ENCODE measurements at regions not wholly inside any gene's neighbourhood (a gene's known extent, or its start where the extent isn't known, plus 50 kb on each side); places are given as distances from the start of the nearest gene placed in this dataset.

GRCh38 chr12:66803930-66804329 lies 125.1 kb upstream of the GRIP1 start:
- CTCF ChIA-PET (ENCODE audit: partially characterized antibody), result no interaction called here

GRCh38 chr12:66804563-66804974 lies 125.7 kb upstream of the GRIP1 start:
- intact Hi-C loops (cut with micrococcal nuclease), result no loop called here
- Mint-ChIP-seq H3K27ac (no peak overlapping the region), H3K9me3 (peaks cover 0 to 4% (median 0%) of the 10 kb centered on the region in 8 donors), H3K27me3 (peaks cover 3 to 4% of the 10 kb centered on the region in 2 donors), H3K4me1 (peaks cover 0 to 1% (median under 1%) of the 10 kb centered on the region in 4 donors), H3K36me3 (no peaks in the 10 kb centered on the region), H3K4me3 (no peak overlapping the region)
- no peak for DNase-seq
- Histone ChIP-seq H3K4me3 (ENCODE audit: low read length in 2 of 2) (no peak overlapping the region), H3K9me3 (ENCODE audit: control insufficient read depth in 1 of 2, low read length in 2 of 2) (no peaks in the 10 kb centered on the region), H3K36me3 (ENCODE audit: insufficient read depth, low read length) (no peaks in the 10 kb centered on the region), H3K4me1 (ENCODE audit: insufficient read depth, low read length) (no peaks in the 10 kb centered on the region), H3K27ac (ENCODE audit: low read depth, low read length) (no peak overlapping the region), H3K27me3 (ENCODE audit: insufficient read depth, low read length) (no peaks in the 10 kb centered on the region)
- POLR2A ChIA-PET (ENCODE audit: partially characterized antibody), result no interaction called here
- CTCF ChIA-PET (ENCODE audit: partially characterized antibody), result no interaction called here

More at GRCh38 chr12:66803930-66804329, 125.1 kb upstream of the GRIP1 start:
- Histone ChIP-seq H3K27ac (ENCODE audit: low read depth, low read length) (no peak overlapping the region), H3K4me3 (ENCODE audit: low read length in 2 of 2) (no peak overlapping the region), H3K36me3 (ENCODE audit: insufficient read depth, low read length) (no peaks in the 10 kb centered on the region), H3K27me3 (ENCODE audit: insufficient read depth, low read length) (no peaks in the 10 kb centered on the region), H3K9me3 (ENCODE audit: control insufficient read depth in 1 of 2, low read length in 2 of 2) (no peaks in the 10 kb centered on the region), H3K4me1 (ENCODE audit: insufficient read depth, low read length) (no peaks in the 10 kb centered on the region)
- Mint-ChIP-seq H3K4me1 (peaks cover 0 to 4% (median 2%) of the 10 kb centered on the region in 4 donors), H3K9me3 (peaks cover 0 to 4% (median 0%) of the 10 kb centered on the region in 8 donors), H3K27ac (no peak overlapping the region), H3K27me3 (peaks cover 3 to 5% of the 10 kb centered on the region in 2 donors), H3K4me3 (no peak overlapping the region), H3K36me3 (no peaks in the 10 kb centered on the region)
- DNase-seq, result no peak
- POLR2A ChIA-PET (ENCODE audit: partially characterized antibody), result no interaction called here
- intact Hi-C loops (cut with micrococcal nuclease), result no loop called here

GRCh38 chr12:66808606-66809005 lies 129.7 kb upstream of the GRIP1 start:
- no peak overlapping the region for H3K4me3 Mint-ChIP-seq

GRCh38 chr12:66813137-66813892 lies 134.4 kb upstream of the GRIP1 start:
- Mint-ChIP-seq H3K36me3 (no peaks in the 10 kb centered on the region), H3K9me3 (peaks cover 0 to 2% (median 0%) of the 10 kb centered on the region in 8 donors), H3K4me3 (no peak overlapping the region), H3K27ac (no peak overlapping the region), H3K27me3 (peaks cover 1% of the 10 kb centered on the region in 2 donors), H3K4me1 (peaks cover 0 to 6% (median 3%) of the 10 kb centered on the region in 4 donors)
- ChIA-PET POLR2A (ENCODE audit: partially characterized antibody) (no interaction called here), CTCF (ENCODE audit: partially characterized antibody) (interaction anchor here (1.8 kb wide), 1 partner anchor 49 kb away, joined by 7 read pairs; no protein-coding TSS in a partner anchor)
- peak in 2 of 5 donors; percentile 1 to 2 for DNase-seq
- Histone ChIP-seq H3K4me3 (ENCODE audit: low read length in 2 of 2) (no peak overlapping the region), H3K27ac (ENCODE audit: low read depth, low read length) (no peak overlapping the region), H3K9me3 (ENCODE audit: control insufficient read depth in 1 of 2, low read length in 2 of 2) (no peaks in the 10 kb centered on the region), H3K36me3 (ENCODE audit: insufficient read depth, low read length) (no peaks in the 10 kb centered on the region), H3K4me1 (ENCODE audit: insufficient read depth, low read length) (no peaks in the 10 kb centered on the region), H3K27me3 (ENCODE audit: insufficient read depth, low read length) (no peaks in the 10 kb centered on the region)
- intact Hi-C loops (cut with micrococcal nuclease), result no loop called here

More at GRCh38 chr12:66808606-66809005, 129.7 kb upstream of the GRIP1 start:
- no peak overlapping the region for H3K27ac ChIP-seq (ENCODE audit: low read depth, low read length)
- intact Hi-C loops (cut with micrococcal nuclease), result no loop called here
- H3K4me1 ChIP-seq (ENCODE audit: insufficient read depth, low read length), result no peaks in the 10 kb centered on the region
- Mint-ChIP-seq H3K4me1 (peaks cover 0 to 4% (median 3%) of the 10 kb centered on the region in 4 donors), H3K27me3 (peaks cover 3 to 4% of the 10 kb centered on the region in 2 donors), H3K36me3 (no peaks in the 10 kb centered on the region), H3K9me3 (peaks cover 0 to 4% (median 0%) of the 10 kb centered on the region in 8 donors), H3K27ac (no peak overlapping the region)
- DNase-seq, result no peak
- no peak overlapping the region for H3K4me3 ChIP-seq (ENCODE audit: low read length in 2 of 2)
- no peaks in the 10 kb centered on the region for H3K9me3 ChIP-seq (ENCODE audit: control insufficient read depth in 1 of 2, low read length in 2 of 2)
- H3K36me3 ChIP-seq (ENCODE audit: insufficient read depth, low read length), result no peaks in the 10 kb centered on the region
- H3K27me3 ChIP-seq (ENCODE audit: insufficient read depth, low read length), result no peaks in the 10 kb centered on the region
- CTCF ChIA-PET (ENCODE audit: partially characterized antibody), result no interaction called here
- POLR2A ChIA-PET (ENCODE audit: partially characterized antibody), result no interaction called here

GRCh38 chr12:66819587-66819986 lies 140.7 kb upstream of the GRIP1 start:
- Mint-ChIP-seq H3K36me3 (no peaks in the 10 kb centered on the region), H3K27me3 (peaks cover 0 to 1% of the 10 kb centered on the region in 2 donors), H3K4me3 (no peak overlapping the region), H3K9me3 (peaks cover 0 to 3% (median 0%) of the 10 kb centered on the region in 8 donors), H3K4me1 (no peaks in the 10 kb centered on the region), H3K27ac (no peak overlapping the region)
- Histone ChIP-seq H3K27me3 (ENCODE audit: insufficient read depth, low read length) (no peaks in the 10 kb centered on the region), H3K4me3 (ENCODE audit: low read length in 2 of 2) (no peak overlapping the region), H3K27ac (ENCODE audit: low read depth, low read length) (no peak overlapping the region), H3K4me1 (ENCODE audit: insufficient read depth, low read length) (no peaks in the 10 kb centered on the region), H3K9me3 (ENCODE audit: control insufficient read depth in 1 of 2, low read length in 2 of 2) (no peaks in the 10 kb centered on the region), H3K36me3 (ENCODE audit: insufficient read depth, low read length) (no peaks in the 10 kb centered on the region)
- no peak for DNase-seq
- POLR2A ChIA-PET (ENCODE audit: partially characterized antibody), result no interaction called here
- CTCF ChIA-PET (ENCODE audit: partially characterized antibody), result no interaction called here
- intact Hi-C loops (cut with micrococcal nuclease), result no loop called here

- H3K27me3 ChIP-seq (ENCODE audit: insufficient read depth, low read length), result no peaks in the 10 kb centered on the region
- no peak overlapping the region for H3K4me3 ChIP-seq (ENCODE audit: low read length in 2 of 2)
- Mint-ChIP-seq H3K9me3 (peaks cover 0 to 7% (median under 1%) of the 10 kb centered on the region in 8 donors), H3K36me3 (no peaks in the 10 kb centered on the region), H3K4me1 (no peaks in the 10 kb centered on the region), H3K27me3 (no peaks in the 10 kb centered on the region), H3K4me3 (no peak overlapping the region), H3K27ac (no peak overlapping the region)
- no peak for DNase-seq
- CTCF ChIA-PET (ENCODE audit: partially characterized antibody), result no interaction called here
- intact Hi-C loops (cut with micrococcal nuclease), result no loop called here
- H3K9me3 ChIP-seq (ENCODE audit: control insufficient read depth in 1 of 2, low read length in 2 of 2), result no peaks in the 10 kb centered on the region
- POLR2A ChIA-PET (ENCODE audit: partially characterized antibody), result no interaction called here
- no peaks in the 10 kb centered on the region for H3K4me1 ChIP-seq (ENCODE audit: insufficient read depth, low read length)
- H3K27ac ChIP-seq (ENCODE audit: low read depth, low read length), result no peak overlapping the region
- H3K36me3 ChIP-seq (ENCODE audit: insufficient read depth, low read length), result no peaks in the 10 kb centered on the region
Measured at GRCh38 chr12:66822961-66823360, 144.1 kb upstream of the GRIP1 start.

- H3K27ac ChIP-seq (ENCODE audit: low read depth, low read length), result no peak overlapping the region
- ChIA-PET CTCF (ENCODE audit: partially characterized antibody) (no interaction called here), POLR2A (ENCODE audit: partially characterized antibody) (no interaction called here)
- H3K9me3 Mint-ChIP-seq, result peaks cover 0 to 7% (median under 1%) of the 10 kb centered on the region in 8 donors
- intact Hi-C loops (cut with micrococcal nuclease), result no loop called here
- no peaks in the 10 kb centered on the region for H3K27me3 Mint-ChIP-seq
- no peak overlapping the region for H3K4me3 Mint-ChIP-seq
- H3K9me3 ChIP-seq (ENCODE audit: control insufficient read depth in 1 of 2, low read length in 2 of 2), result no peaks in the 10 kb centered on the region
- H3K36me3 ChIP-seq (ENCODE audit: insufficient read depth, low read length), result no peaks in the 10 kb centered on the region
- H3K36me3 Mint-ChIP-seq, result no peaks in the 10 kb centered on the region
- DNase-seq, result no peak
- no peak overlapping the region for H3K4me3 ChIP-seq (ENCODE audit: low read length in 2 of 2)
- H3K4me1 ChIP-seq (ENCODE audit: insufficient read depth, low read length), result peaks cover 6% of the 10 kb centered on the region
- H3K27me3 ChIP-seq (ENCODE audit: insufficient read depth, low read length), result no peaks in the 10 kb centered on the region
- H3K27ac Mint-ChIP-seq, result peak overlapping the region in 1 of 7 donors; percentile 30
- peaks cover 1 to 7% (median 5%) of the 10 kb centered on the region in 4 donors for H3K4me1 Mint-ChIP-seq
Measured at GRCh38 chr12:66823857-66824570, 145.1 kb upstream of the GRIP1 start.
